ENCODE measurements at regions not wholly inside any gene's neighbourhood (a gene's known extent, or its start where the extent isn't known, plus 50 kb on each side); places are given as distances from the start of the nearest gene placed in this dataset.

- TF ChIP-seq EZH2 (IDR thresholded peaks at IDR 0.05; ENCODE audit: low read depth) (no peak), CTCF (conservative IDR thresholded peaks at IDR 0.05) (no peak)
- BruUV-seq (replicated peaks): no TSS peak
- no peaks in the 10 kb centered on the region for H3K9me3 ChIP-seq (ENCODE audit: insufficient read depth, low read depth)
- ChIA-PET CTCF (no interaction called here), POLR2A (ENCODE audit: unreplicated experiment) (no interaction called here)
- H3F3A ChIP-seq (ENCODE audit: insufficient read depth, low read depth): no peaks in the 10 kb centered on the region
- H3K27ac ChIP-seq: no peak overlapping the region
- no peaks in the 10 kb centered on the region for H3K9me2 ChIP-seq (ENCODE audit: insufficient read depth)
- H3K4me2 ChIP-seq: no peak overlapping the region
- intact Hi-C loops (cut with micrococcal nuclease; ENCODE audit: unreplicated experiment): no loop called here
- no peaks in the 10 kb centered on the region for H3K36me3 ChIP-seq (ENCODE audit: low read depth)
- no peaks in the 10 kb centered on the region for H4K20me1 ChIP-seq (ENCODE audit: insufficient read depth)
- no peaks in the 10 kb centered on the region for H3K4me1 ChIP-seq (replicated peaks; ENCODE audit: insufficient read depth)
- no peak for DNase-seq
- no peaks in the 10 kb centered on the region for H3K79me2 ChIP-seq (ENCODE audit: low read depth)
- H3K4me3 ChIP-seq: no peak overlapping the region
- no peak overlapping the region for H2AFZ ChIP-seq
- no peaks in the 10 kb centered on the region for H3K27me3 ChIP-seq (ENCODE audit: insufficient read depth, low read depth)
Measured at GRCh38 chr10:111784436-111784835, 399.1 kb downstream of the GPAM start.

GRCh38 chr10:111784946-111785465 is 398.6 kb downstream of the GPAM start:
- intact Hi-C loops (cut with micrococcal nuclease; ENCODE audit: unreplicated experiment): no loop called here

GRCh38 chr10:111785921-111786320 is 397.6 kb downstream of the GPAM start:
- Histone ChIP-seq H3K4me1 (replicated peaks; ENCODE audit: insufficient read depth) (no peaks in the 10 kb centered on the region), H3K36me3 (ENCODE audit: low read depth) (no peaks in the 10 kb centered on the region), H3K4me2 (no peak overlapping the region), H4K20me1 (ENCODE audit: insufficient read depth) (no peaks in the 10 kb centered on the region), H3K27ac (no peak overlapping the region), H3K79me2 (ENCODE audit: low read depth) (no peaks in the 10 kb centered on the region), H3F3A (ENCODE audit: insufficient read depth, low read depth) (no peaks in the 10 kb centered on the region), H3K4me3 (no peak overlapping the region), H2AFZ (no peak overlapping the region), H3K9me3 (ENCODE audit: insufficient read depth, low read depth) (no peaks in the 10 kb centered on the region), H3K9me2 (ENCODE audit: insufficient read depth) (no peaks in the 10 kb centered on the region), H3K27me3 (ENCODE audit: insufficient read depth, low read depth) (no peaks in the 10 kb centered on the region)
- intact Hi-C loops (cut with micrococcal nuclease; ENCODE audit: unreplicated experiment): no loop called here
- POLR2A ChIA-PET (ENCODE audit: unreplicated experiment): no interaction called here
- BruUV-seq (replicated peaks): no TSS peak
- CTCF ChIA-PET: no interaction called here
- DNase-seq: no peak
- TF ChIP-seq EZH2 (IDR thresholded peaks at IDR 0.05; ENCODE audit: low read depth) (no peak), CTCF (conservative IDR thresholded peaks at IDR 0.05) (no peak)

More at GRCh38 chr10:111784946-111785465, 398.6 kb downstream of the GPAM start:
- Histone ChIP-seq H3K4me3 (no peak overlapping the region), H3K4me2 (no peak overlapping the region), H3K79me2 (ENCODE audit: low read depth) (no peaks in the 10 kb centered on the region), H3K9me3 (ENCODE audit: insufficient read depth, low read depth) (no peaks in the 10 kb centered on the region), H3K27ac (no peak overlapping the region), H3K4me1 (replicated peaks; ENCODE audit: insufficient read depth) (no peaks in the 10 kb centered on the region), H3F3A (ENCODE audit: insufficient read depth, low read depth) (no peaks in the 10 kb centered on the region), H3K9me2 (ENCODE audit: insufficient read depth) (no peaks in the 10 kb centered on the region), H3K36me3 (ENCODE audit: low read depth) (no peaks in the 10 kb centered on the region), H4K20me1 (ENCODE audit: insufficient read depth) (no peaks in the 10 kb centered on the region), H3K27me3 (ENCODE audit: insufficient read depth, low read depth) (no peaks in the 10 kb centered on the region), H2AFZ (no peak overlapping the region)
- ChIA-PET POLR2A (ENCODE audit: unreplicated experiment) (no interaction called here), CTCF (no interaction called here)
- DNase-seq: no peak
- BruUV-seq (replicated peaks): no TSS peak
- no peak for TF ChIP-seq CTCF (conservative IDR thresholded peaks at IDR 0.05)
- no peak for TF ChIP-seq EZH2 (IDR thresholded peaks at IDR 0.05; ENCODE audit: low read depth)
